CD8-positive, alpha-beta memory T cell (primary cell): ENCODE measurements at regions not wholly inside any gene's neighbourhood (a gene's known extent, or its start where the extent isn't known, plus 50 kb on each side); places are given as distances from the start of the nearest gene placed in this dataset.
A peak's percentile ranks its signal among the peaks of the same experiment; 100 is the strongest.
"Not testable (repeated sequence)": the region's sequence is repeated elsewhere in the genome, so short reads cannot be mapped to it uniquely, and the experiment has no call there.

Source experiments
- CTCF ChIA-PET: fragments of 350-600 bp; sonication (Branson Sonifier 250); formaldehyde crosslinking; loops from one replicate; lab custom pipeline; 2021; ENCODE audit warnings: antibody characterized with exemption; lab: Charles Lee
- POLR2A ChIA-PET: fragments of 350-600 bp; sonication (Branson Sonifier 250); formaldehyde crosslinking; loops from one replicate; lab custom pipeline; 2021; ENCODE audit warnings: antibody characterized with exemption; lab: Charles Lee
- DNase-seq, 5 donors: peaks; one replicate each; pipeline versions ENCODE4 v3.0.0 to v3.0.0-alpha.2; 2020 to 2022; ENCODE audit warnings: mixed read lengths in 1 of 5
- H3K27ac ChIP-seq: one replicate; pipeline ENCODE4 v1.7.0; 2013; ENCODE audit warnings: low read depth, mild to moderate bottlenecking, low read length, moderate library complexity
- H3K27me3 ChIP-seq: 2 replicates; pipeline ENCODE4 v1.7.0; 2013; ENCODE audit warnings: low read length, mild to moderate bottlenecking; ENCODE audit not compliant: insufficient read depth, poor library complexity, severe bottlenecking
- H3K36me3 ChIP-seq: 2 replicates; pipeline ENCODE4 v1.7.0; 2013; ENCODE audit warnings: mild to moderate bottlenecking, low read length, moderate library complexity; ENCODE audit not compliant: insufficient read depth
- H3K4me1 ChIP-seq: 2 replicates; pipeline ENCODE4 v1.7.0; 2013; ENCODE audit warnings: mild to moderate bottlenecking, low read length, moderate library complexity; ENCODE audit not compliant: insufficient read depth
- H3K4me3 ChIP-seq: 2 replicates; pipeline ENCODE4 v1.7.0; 2013; ENCODE audit warnings: mild to moderate bottlenecking, low read length
- H3K9me3 ChIP-seq: 2 replicates; pipeline ENCODE4 v1.7.0; 2013; ENCODE audit warnings: mild to moderate bottlenecking, low read length
- H3K27ac Mint-ChIP-seq, 8 donors: one replicate each; pipeline ENCODE4 v1.8.0; 2020 to 2021; ENCODE audit warnings: mixed read lengths in 8 of 8, mild to moderate bottlenecking in 6 of 8, inconsistent platforms in 3 of 8, moderate library complexity in 3 of 8
- H3K27me3 Mint-ChIP-seq, 2 donors: one replicate each; pipeline ENCODE4 v1.8.0; 2020 to 2021; ENCODE audit warnings: mixed read lengths in 2 of 2, mild to moderate bottlenecking in 1 of 2, moderate library complexity in 1 of 2
- H3K36me3 Mint-ChIP-seq, 3 donors: one replicate each; pipeline ENCODE4 v1.8.0; 2020 to 2021; ENCODE audit warnings: mixed read lengths in 3 of 3, inconsistent platforms in 1 of 3, mild to moderate bottlenecking in 1 of 3
- H3K4me1 Mint-ChIP-seq, 3 donors: one replicate each; pipeline ENCODE4 v1.8.0; 2020 to 2021; ENCODE audit warnings: mixed read lengths in 3 of 3, inconsistent platforms in 1 of 3, mild to moderate bottlenecking in 1 of 3
- H3K4me3 Mint-ChIP-seq, 7 donors: one replicate each; pipeline ENCODE4 v1.8.0; 2020 to 2021; ENCODE audit warnings: mixed read lengths in 7 of 7, mild to moderate bottlenecking in 6 of 7, moderate library complexity in 4 of 7, inconsistent platforms in 2 of 7
- H3K9me3 Mint-ChIP-seq, 5 donors: one replicate each; pipeline ENCODE4 v1.8.0; 2020 to 2022; ENCODE audit warnings: mixed read lengths in 5 of 5, mild to moderate bottlenecking in 3 of 5, moderate library complexity in 2 of 5, inconsistent platforms in 1 of 5

GRCh38 chr21:34222031-34222335, 141.8 kb upstream of the KCNE2 start:
- POLR2A ChIA-PET, result no interaction called here
- H3K27ac Mint-ChIP-seq, result no peak overlapping the region

GRCh38 chr21:34223376-34223775, 140.4 kb upstream of the KCNE2 start:
- CTCF ChIA-PET, result no interaction called here
- H3K9me3 ChIP-seq, result no peaks in the 10 kb centered on the region
- DNase-seq, result no peak
- Mint-ChIP-seq H3K27ac (no peak overlapping the region), H3K36me3 (peaks cover 0 to 11% (median 7%) of the 10 kb centered on the region in 3 donors), H3K4me1 (no peaks in the 10 kb centered on the region), H3K9me3 (no peaks in the 10 kb centered on the region), H3K4me3 (no peak overlapping the region), H3K27me3 (peaks cover 1 to 8% of the 10 kb centered on the region in 2 donors)
- no peak overlapping the region for H3K4me3 ChIP-seq
- no peak overlapping the region for H3K27ac ChIP-seq
- H3K4me1 ChIP-seq, result no peaks in the 10 kb centered on the region
- H3K36me3 ChIP-seq, result no peaks in the 10 kb centered on the region
- POLR2A ChIA-PET, result no interaction called here
- H3K27me3 ChIP-seq, result no peaks in the 10 kb centered on the region

More at GRCh38 chr21:34222031-34222335, 141.8 kb upstream of the KCNE2 start:
- peaks cover 1 to 8% of the 10 kb centered on the region in 2 donors for H3K27me3 Mint-ChIP-seq
- H3K36me3 Mint-ChIP-seq, result peaks cover 0 to 11% (median 7%) of the 10 kb centered on the region in 3 donors
- Histone ChIP-seq H3K9me3 (no peaks in the 10 kb centered on the region), H3K27me3 (no peaks in the 10 kb centered on the region), H3K4me3 (no peak overlapping the region), H3K4me1 (no peaks in the 10 kb centered on the region), H3K36me3 (no peaks in the 10 kb centered on the region), H3K27ac (no peak overlapping the region)
- no peak overlapping the region for H3K4me3 Mint-ChIP-seq
- H3K4me1 Mint-ChIP-seq, result no peaks in the 10 kb centered on the region
- CTCF ChIA-PET, result interaction anchor here (0.8 kb wide), 1 partner anchor 15 kb away, joined by 3 read pairs; no protein-coding TSS in a partner anchor
- DNase-seq, result no peak
- H3K9me3 Mint-ChIP-seq, result no peaks in the 10 kb centered on the region

GRCh38 chr21:34227386-34227852, 136.4 kb upstream of the KCNE2 start:
- H3K4me3 Mint-ChIP-seq, result no peak overlapping the region
- H3K27ac Mint-ChIP-seq, result no peak overlapping the region
- Histone ChIP-seq H3K4me3 (no peak overlapping the region), H3K36me3 (no peaks in the 10 kb centered on the region), H3K9me3 (no peaks in the 10 kb centered on the region), H3K27ac (no peak overlapping the region), H3K4me1 (no peaks in the 10 kb centered on the region), H3K27me3 (no peaks in the 10 kb centered on the region)
- POLR2A ChIA-PET, result no interaction called here
- H3K27me3 Mint-ChIP-seq, result peaks cover 0 to 5% of the 10 kb centered on the region in 2 donors
- CTCF ChIA-PET, result no interaction called here
- DNase-seq, result no peak
- no peaks in the 10 kb centered on the region for H3K4me1 Mint-ChIP-seq
- H3K36me3 Mint-ChIP-seq, result no peaks in the 10 kb centered on the region
- no peaks in the 10 kb centered on the region for H3K9me3 Mint-ChIP-seq

- no peaks in the 10 kb centered on the region for H3K27me3 ChIP-seq
- H3K27ac Mint-ChIP-seq, result no peak overlapping the region
- H3K36me3 ChIP-seq, result no peaks in the 10 kb centered on the region
- peaks cover 0 to 8% of the 10 kb centered on the region in 2 donors for H3K27me3 Mint-ChIP-seq
- no peaks in the 10 kb centered on the region for H3K9me3 ChIP-seq
- peaks cover 0 to 2% (median 0%) of the 10 kb centered on the region in 3 donors for H3K36me3 Mint-ChIP-seq
- H3K4me1 Mint-ChIP-seq, result no peaks in the 10 kb centered on the region
- POLR2A ChIA-PET, result no interaction called here
- H3K9me3 Mint-ChIP-seq, result no peaks in the 10 kb centered on the region
- no peak for DNase-seq
- H3K4me3 Mint-ChIP-seq, result no peak overlapping the region
- H3K27ac ChIP-seq, result no peak overlapping the region
- CTCF ChIA-PET, result no interaction called here
- no peak overlapping the region for H3K4me3 ChIP-seq
- no peaks in the 10 kb centered on the region for H3K4me1 ChIP-seq
Measured at GRCh38 chr21:34228792-34229191, 135.0 kb upstream of the KCNE2 start.

- Mint-ChIP-seq H3K4me3 (no peak overlapping the region), H3K4me1 (no peaks in the 10 kb centered on the region), H3K27me3 (peaks cover 0 to 8% of the 10 kb centered on the region in 2 donors), H3K9me3 (no peaks in the 10 kb centered on the region), H3K36me3 (peaks cover 0 to 5% (median 0%) of the 10 kb centered on the region in 3 donors), H3K27ac (no peak overlapping the region)
- no peak for DNase-seq
- CTCF ChIA-PET, result no interaction called here
- H3K27me3 ChIP-seq, result no peaks in the 10 kb centered on the region
- H3K36me3 ChIP-seq, result no peaks in the 10 kb centered on the region
- H3K4me3 ChIP-seq, result no peak overlapping the region
- no peaks in the 10 kb centered on the region for H3K9me3 ChIP-seq
- H3K27ac ChIP-seq, result no peak overlapping the region
- no peaks in the 10 kb centered on the region for H3K4me1 ChIP-seq
- POLR2A ChIA-PET, result no interaction called here
Measured at GRCh38 chr21:34229353-34229752, 134.5 kb upstream of the KCNE2 start.

- H3K27ac ChIP-seq, CTCF ChIA-PET, H3K9me3 ChIP-seq, H3K36me3 ChIP-seq, H3K4me1 ChIP-seq, H3K27me3 ChIP-seq, H3K4me3 Mint-ChIP-seq, H3K4me1 Mint-ChIP-seq, H3K27ac Mint-ChIP-seq, POLR2A ChIA-PET, H3K9me3 Mint-ChIP-seq, DNase-seq, H3K4me3 ChIP-seq: not testable (repeated sequence)
- Mint-ChIP-seq H3K27me3 (peaks cover 8 to 11% of the 10 kb centered on the region in 2 donors), H3K36me3 (peaks cover 0 to 25% (median 0%) of the 10 kb centered on the region in 3 donors)
Measured at GRCh38 chr21:34233741-34234140, 130.1 kb upstream of the KCNE2 start.

- Histone ChIP-seq H3K27ac (no peak overlapping the region), H3K9me3 (no peaks in the 10 kb centered on the region), H3K27me3 (no peaks in the 10 kb centered on the region), H3K4me1 (no peaks in the 10 kb centered on the region), H3K4me3 (no peak overlapping the region), H3K36me3 (no peaks in the 10 kb centered on the region)
- Mint-ChIP-seq H3K4me1 (no peaks in the 10 kb centered on the region), H3K4me3 (no peak overlapping the region), H3K27me3 (peaks cover 8% of the 10 kb centered on the region in 2 donors), H3K27ac (no peak overlapping the region), H3K9me3 (peaks cover 0 to 9% (median 0%) of the 10 kb centered on the region in 5 donors), H3K36me3 (peaks cover 0 to 25% (median 0%) of the 10 kb centered on the region in 3 donors)
- no peak for DNase-seq
- POLR2A ChIA-PET, result interaction anchor here (0.6 kb wide), 1 partner anchor 319 kb away, joined by 3 read pairs; no protein-coding TSS in a partner anchor
- CTCF ChIA-PET, result no interaction called here
Measured at GRCh38 chr21:34235514-34235913, 128.3 kb upstream of the KCNE2 start.

GRCh38 chr21:34242973-34243372, 120.8 kb upstream of the KCNE2 start:
- no peak overlapping the region for H3K27ac ChIP-seq
- peaks cover 3% of the 10 kb centered on the region for H3K9me3 ChIP-seq
- Mint-ChIP-seq H3K9me3 (peaks cover 0 to 5% (median 0%) of the 10 kb centered on the region in 5 donors), H3K27me3 (peaks cover 0 to 5% of the 10 kb centered on the region in 2 donors), H3K4me3 (no peak overlapping the region), H3K27ac (peak overlapping the region in 1 of 8 donors; percentile 23), H3K4me1 (no peaks in the 10 kb centered on the region), H3K36me3 (peaks cover 0 to 5% (median 4%) of the 10 kb centered on the region in 3 donors)
- ChIA-PET POLR2A (no interaction called here), CTCF (no interaction called here)
- no peaks in the 10 kb centered on the region for H3K4me1 ChIP-seq
- H3K36me3 ChIP-seq, result no peaks in the 10 kb centered on the region
- H3K27me3 ChIP-seq, result no peaks in the 10 kb centered on the region
- H3K4me3 ChIP-seq, result no peak overlapping the region
- DNase-seq, result no peak
